ENCODE measurements at regions not wholly inside any gene's neighbourhood (a gene's known extent, or its start where the extent isn't known, plus 50 kb on each side); places are given as distances from the start of the nearest gene placed in this dataset.

DNA sequence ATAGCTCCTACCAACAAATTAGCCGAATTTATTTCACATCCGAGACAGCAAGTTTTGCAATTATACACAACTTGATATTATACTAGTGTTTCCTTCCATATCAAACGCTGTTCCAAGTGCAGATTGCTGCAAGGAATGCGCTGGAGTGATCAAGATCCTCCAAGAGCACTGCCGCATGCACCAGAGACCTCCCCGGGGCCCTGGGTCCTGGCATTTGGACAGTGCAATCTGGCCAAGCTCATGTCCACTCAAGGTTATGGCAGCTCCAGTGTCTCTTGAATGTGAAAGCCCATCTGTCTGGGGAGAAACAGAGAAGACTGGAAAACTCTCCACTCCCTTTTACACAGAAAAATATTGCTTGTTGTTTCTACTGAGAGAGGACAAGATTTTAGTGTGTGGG lies 111.9 kb downstream of the HSPH1 start:
- WGBS, 5 donors = 71 to 91% (median 82%) methylated on average over 6 of the region's 6 CpGs
- intact Hi-C loops (cut with DNase I; ENCODE audit: low total_unique reads) = loop anchor here (10.0 kb wide), 1 partner anchor 185 kb away; no protein-coding TSS in a partner anchor
- Histone ChIP-seq H3K27ac (no peak overlapping the region), H3K9me3 (no peaks in the 10 kb centered on the region), H3K36me3 (no peaks in the 10 kb centered on the region), H3K27me3 (peaks cover 0 to 6% (median 0%) of the 10 kb centered on the region in 3 donors), H3K4me1 (peaks cover 18 to 27% (median 23%) of the 10 kb centered on the region in 4 donors), H3K4me3 (no peak overlapping the region)
- TF ChIP-seq POLR2AphosphoS5 (IDR thresholded peaks at IDR 0.05) (no peak), POLR2A (IDR thresholded peaks at IDR 0.05) (no peak), EP300 (IDR thresholded peaks at IDR 0.05) (no peak)
- TF ChIP-seq, protein P1, sequence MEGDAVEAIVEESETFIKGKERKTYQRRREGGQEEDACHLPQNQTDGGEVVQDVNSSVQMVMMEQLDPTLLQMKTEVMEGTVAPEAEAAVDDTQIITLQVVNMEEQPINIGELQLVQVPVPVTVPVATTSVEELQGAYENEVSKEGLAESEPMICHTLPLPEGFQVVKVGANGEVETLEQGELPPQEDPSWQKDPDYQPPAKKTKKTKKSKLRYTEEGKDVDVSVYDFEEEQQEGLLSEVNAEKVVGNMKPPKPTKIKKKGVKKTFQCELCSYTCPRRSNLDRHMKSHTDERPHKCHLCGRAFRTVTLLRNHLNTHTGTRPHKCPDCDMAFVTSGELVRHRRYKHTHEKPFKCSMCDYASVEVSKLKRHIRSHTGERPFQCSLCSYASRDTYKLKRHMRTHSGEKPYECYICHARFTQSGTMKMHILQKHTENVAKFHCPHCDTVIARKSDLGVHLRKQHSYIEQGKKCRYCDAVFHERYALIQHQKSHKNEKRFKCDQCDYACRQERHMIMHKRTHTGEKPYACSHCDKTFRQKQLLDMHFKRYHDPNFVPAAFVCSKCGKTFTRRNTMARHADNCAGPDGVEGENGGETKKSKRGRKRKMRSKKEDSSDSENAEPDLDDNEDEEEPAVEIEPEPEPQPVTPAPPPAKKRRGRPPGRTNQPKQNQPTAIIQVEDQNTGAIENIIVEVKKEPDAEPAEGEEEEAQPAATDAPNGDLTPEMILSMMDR (IDR thresholded peaks at IDR 0.05) = no peak
- no peak for DNase-seq

DNA sequence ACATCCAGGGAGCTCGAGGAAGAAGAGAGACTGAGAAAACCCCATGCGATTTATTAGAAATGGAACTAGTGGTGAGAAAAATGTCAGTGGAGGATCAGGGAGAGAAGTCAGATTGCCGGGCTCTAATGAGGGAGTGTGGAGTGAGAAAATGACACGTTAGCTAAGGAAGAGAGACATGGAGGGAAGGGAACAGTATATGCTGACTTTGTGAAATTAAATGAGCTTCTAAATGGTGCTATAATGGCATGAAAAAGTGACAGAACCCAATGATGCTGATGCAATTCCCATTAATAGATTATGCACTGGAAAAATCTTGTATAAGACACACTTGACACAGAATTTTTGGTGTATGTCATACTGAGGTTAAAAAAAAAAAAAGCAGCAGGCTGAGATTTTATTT lies 112.6 kb downstream of the HSPH1 start:
- Histone ChIP-seq H3K36me3 (no peaks in the 10 kb centered on the region), H3K9me3 (no peaks in the 10 kb centered on the region), H3K27me3 (peaks cover 0 to 7% (median 0%) of the 10 kb centered on the region in 3 donors), H3K27ac (no peak overlapping the region), H3K4me3 (no peak overlapping the region), H3K4me1 (peaks cover 23 to 35% (median 30%) of the 10 kb centered on the region in 4 donors)
- intact Hi-C loops (cut with DNase I; ENCODE audit: low total_unique reads) = no loop called here
- no peak for TF ChIP-seq POLR2A (IDR thresholded peaks at IDR 0.05)
- no peak for TF ChIP-seq POLR2AphosphoS5 (IDR thresholded peaks at IDR 0.05)
- TF ChIP-seq, protein P1 (IDR thresholded peaks at IDR 0.05) = no peak
- no peak for TF ChIP-seq EP300 (IDR thresholded peaks at IDR 0.05)
- DNase-seq = no peak
- 85 to 94% (median 90%) methylated on average over 4 of the region's 4 CpGs for WGBS, 5 donors

DNA sequence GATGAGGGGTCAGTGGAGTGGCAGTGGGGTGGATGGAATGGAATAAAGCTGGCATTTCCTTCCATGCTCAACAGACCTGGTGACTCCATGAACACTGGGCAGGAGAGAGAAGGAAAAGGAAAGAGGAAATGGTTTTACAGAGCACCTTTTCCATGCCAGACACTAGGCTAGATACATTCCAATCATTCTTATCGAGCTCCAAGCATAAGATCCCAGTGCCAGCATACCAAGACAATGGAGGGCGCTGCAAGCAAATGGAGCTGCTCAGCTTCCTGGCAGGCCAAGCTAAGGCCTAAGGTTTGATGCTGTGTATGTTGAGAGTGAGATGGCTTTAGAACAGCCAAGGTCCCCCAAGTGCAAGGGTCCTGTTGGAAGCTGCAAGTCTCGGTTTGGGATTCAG lies 113.2 kb downstream of the HSPH1 start:
- Histone ChIP-seq H3K36me3 (no peaks in the 10 kb centered on the region), H3K27me3 (peaks cover 0 to 9% (median 0%) of the 10 kb centered on the region in 3 donors), H3K4me1 (peaks cover 23 to 37% (median 32%) of the 10 kb centered on the region in 4 donors), H3K27ac (no peak overlapping the region), H3K9me3 (no peaks in the 10 kb centered on the region), H3K4me3 (no peak overlapping the region)
- TF ChIP-seq POLR2AphosphoS5 (IDR thresholded peaks at IDR 0.05) (no peak), POLR2A (IDR thresholded peaks at IDR 0.05) (no peak), EP300 (IDR thresholded peaks at IDR 0.05) (no peak)
- TF ChIP-seq, protein P1 (IDR thresholded peaks at IDR 0.05) = no peak
- intact Hi-C loops (cut with DNase I; ENCODE audit: low total_unique reads) = no loop called here
- 80 to 93% (median 84%) methylated on average over 3 of the region's 3 CpGs for WGBS, 5 donors
- no peak for DNase-seq

DNA sequence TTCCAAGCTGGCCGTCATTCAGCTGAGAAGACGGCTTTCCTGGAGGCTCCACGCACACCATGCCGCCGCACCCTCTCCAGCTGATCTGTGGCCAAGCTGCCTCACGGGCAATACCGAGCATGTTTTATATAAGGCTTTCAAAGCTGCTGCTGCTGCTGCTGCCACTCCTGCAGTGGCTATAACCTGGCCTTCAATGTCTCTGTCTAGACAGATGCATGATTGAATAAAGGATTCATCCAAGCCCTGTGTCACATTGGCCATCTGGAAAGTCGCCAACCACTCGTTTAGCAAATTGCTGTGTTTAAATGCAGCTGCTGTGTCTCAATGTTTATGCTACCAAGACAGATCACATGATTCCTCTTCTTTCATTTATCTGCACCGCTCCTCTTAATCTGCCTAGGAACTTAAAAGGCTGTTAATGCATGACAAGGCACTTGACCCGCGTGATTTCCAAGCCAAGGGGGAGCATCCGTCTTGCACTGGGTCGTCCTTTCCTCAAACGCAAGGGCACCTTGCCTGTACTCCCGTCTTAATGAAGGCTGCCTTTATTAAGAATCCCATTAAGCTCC lies 114.3 kb downstream of the TEX26 start:
- peaks cover 23 to 37% (median 32%) of the 10 kb centered on the region in 4 donors for H3K4me1 ChIP-seq
- H3K4me3 ChIP-seq = no peak overlapping the region
- TF ChIP-seq EP300 (IDR thresholded peaks at IDR 0.05) (no peak), POLR2AphosphoS5 (IDR thresholded peaks at IDR 0.05) (no peak), POLR2A (IDR thresholded peaks at IDR 0.05) (no peak)
- TF ChIP-seq, protein P1 (IDR thresholded peaks at IDR 0.05) = no peak
- 46 to 70% (median 63%) methylated on average over 16 of the region's 16 CpGs for WGBS, 5 donors
- intact Hi-C loops (cut with DNase I; ENCODE audit: low total_unique reads) = no loop called here
- peak in 1 of 2 donors; percentile 81 for DNase-seq
- H3K9me3 ChIP-seq = no peaks in the 10 kb centered on the region
- H3K36me3 ChIP-seq = no peaks in the 10 kb centered on the region
- H3K27me3 ChIP-seq = peaks cover 0 to 3% (median 0%) of the 10 kb centered on the region in 3 donors
- peak overlapping the region in 4 of 5 donors; percentile 67 to 87 (median 74) for H3K27ac ChIP-seq

Measured in stomach (tissue), 8 donors.